Brain microvascular endothelial cell (primary cell): ENCODE measurements at regions not wholly inside any gene's neighbourhood (a gene's known extent, or its start where the extent isn't known, plus 50 kb on each side); places are given as distances from the start of the nearest gene placed in this dataset.
A peak's percentile ranks its signal among the peaks of the same experiment; 100 is the strongest.

Source experiments
- DNase-seq: peaks from one replicate; pipeline ENCODE4 v3.0.0-alpha.2; 2020
- H3K27ac ChIP-seq: fragments of 250-450 bp; sonication (Bioruptor Pico); 2 replicates; pipeline ENCODE4 v1.5.1; 2020; ENCODE audit warnings: mild to moderate bottlenecking, moderate library complexity
- H3K27me3 ChIP-seq: fragments of 250-450 bp; sonication (Bioruptor Pico); replicated peaks from 2 replicates; pipeline ENCODE4 v1.5.1; 2020; ENCODE audit warnings: mild to moderate bottlenecking
- H3K36me3 ChIP-seq: fragments of 250-450 bp; sonication (Bioruptor Pico); replicated peaks from 2 replicates; pipeline ENCODE4 v1.5.1; 2020; ENCODE audit warnings: mild to moderate bottlenecking
- H3K4me3 ChIP-seq: 2 replicates; pipeline ENCODE4 v1.5.1; 2011; ENCODE audit warnings: low read depth, mild to moderate bottlenecking, control low read depth, low read length, moderate library complexity
- CTCF ChIP-seq: IDR thresholded peaks from 2 replicates; pipeline ENCODE4 v1.5.1; 2011; ENCODE audit warnings: low read depth, mild to moderate bottlenecking, moderate library complexity, low read length, control low read depth, inconsistent platforms; ENCODE audit errors: missing control alignments
- in situ Hi-C: cut with HindIII; loops from 2 replicates; pipeline ENCODE4 v1.10.0; 2017; ENCODE audit warnings: low sequenced_read_pairs, low pct_ligation_motif_present

DNA sequence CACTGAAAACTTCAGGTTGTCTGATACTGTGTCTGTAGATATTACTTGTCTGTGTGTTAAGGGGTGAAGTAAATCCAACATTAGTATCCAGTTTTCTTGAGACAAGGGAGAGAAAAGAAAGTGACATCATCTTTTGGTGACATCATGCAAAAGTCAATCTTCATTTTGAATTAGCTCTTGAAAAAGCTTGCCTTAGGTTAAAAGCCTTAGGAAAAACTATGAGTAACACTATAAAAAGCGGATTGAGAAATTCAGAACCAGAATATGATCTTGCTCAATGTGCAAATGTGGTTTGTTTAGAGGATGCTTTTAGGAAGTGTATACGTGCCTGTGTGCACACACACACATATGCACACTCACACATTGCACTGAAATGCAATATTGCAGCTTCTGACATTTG lies 345.8 kb upstream of the CASK start:
- H3K4me3 ChIP-seq, result no peak overlapping the region
- no peak overlapping the region for H3K27ac ChIP-seq
- no peaks in the 10 kb centered on the region for H3K27me3 ChIP-seq
- in situ Hi-C loops, result no loop called here
- no peak for TF ChIP-seq CTCF
- no peaks in the 10 kb centered on the region for H3K36me3 ChIP-seq
- DNase-seq, result no peak

GRCh38 chrX:42260854-42261253 lies 337.5 kb upstream of the CASK start:
- in situ Hi-C loops, result no loop called here

GRCh38 chrX:42248226-42248625 lies 324.9 kb upstream of the CASK start:
- Histone ChIP-seq H3K27ac (no peak overlapping the region), H3K27me3 (no peaks in the 10 kb centered on the region), H3K4me3 (no peak overlapping the region), H3K36me3 (no peaks in the 10 kb centered on the region)
- in situ Hi-C loops, result no loop called here
- no peak for DNase-seq
- TF ChIP-seq CTCF, result no peak

More at GRCh38 chrX:42260854-42261253, 337.5 kb upstream of the CASK start:
- Histone ChIP-seq H3K36me3 (no peaks in the 10 kb centered on the region), H3K27ac (no peak overlapping the region), H3K4me3 (no peak overlapping the region), H3K27me3 (no peaks in the 10 kb centered on the region)
- no peak for DNase-seq
- TF ChIP-seq CTCF, result no peak

GRCh38 chrX:42247241-42247640 lies 323.9 kb upstream of the CASK start:
- DNase-seq, result peak; percentile 3
- Histone ChIP-seq H3K27me3 (no peaks in the 10 kb centered on the region), H3K27ac (no peak overlapping the region), H3K36me3 (no peaks in the 10 kb centered on the region), H3K4me3 (no peak overlapping the region)
- in situ Hi-C loops, result no loop called here
- TF ChIP-seq CTCF, result no peak

DNA sequence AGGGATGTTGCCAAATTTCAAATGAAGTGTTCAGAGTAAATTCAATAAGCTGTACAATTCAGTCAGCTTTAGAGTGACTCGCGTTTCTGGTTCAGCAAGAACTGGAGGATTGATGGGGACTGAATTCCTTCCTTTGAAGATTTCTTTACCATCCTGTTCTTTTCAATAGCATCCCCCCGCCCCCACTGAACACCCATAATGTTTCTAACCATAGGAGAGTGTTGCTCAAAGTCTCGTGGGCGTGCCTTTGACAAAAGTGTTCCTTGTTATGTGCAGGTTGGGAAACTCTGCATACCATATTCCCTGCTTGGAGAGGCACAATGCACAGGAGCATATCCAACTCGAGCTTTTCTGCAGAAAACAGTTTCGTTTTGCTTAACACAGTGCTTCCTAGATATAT lies 323.5 kb upstream of the CASK start:
- no peak for TF ChIP-seq CTCF
- no peaks in the 10 kb centered on the region for H3K27me3 ChIP-seq
- no peak for DNase-seq
- no peak overlapping the region for H3K4me3 ChIP-seq
- no peaks in the 10 kb centered on the region for H3K36me3 ChIP-seq
- in situ Hi-C loops, result no loop called here
- H3K27ac ChIP-seq, result no peak overlapping the region

DNA sequence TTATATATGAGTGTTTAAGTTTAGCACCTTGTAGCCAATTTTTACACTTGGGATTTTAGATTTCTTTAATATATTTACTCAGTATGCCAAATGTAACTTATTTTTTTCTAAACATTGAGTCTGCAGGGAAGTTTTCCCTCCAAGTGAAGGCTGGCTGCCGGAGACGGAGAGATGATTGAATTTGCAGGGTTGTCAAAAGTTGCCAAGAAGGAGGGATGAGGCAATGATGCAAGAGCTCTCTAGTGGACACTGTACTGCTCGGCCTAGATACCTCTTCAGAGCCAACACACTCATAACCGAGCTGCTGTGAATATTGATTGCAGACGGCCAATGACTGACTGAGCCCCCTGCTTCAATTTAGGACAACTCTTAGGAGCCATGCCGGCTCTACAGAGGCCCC lies 318.6 kb upstream of the CASK start:
- no peaks in the 10 kb centered on the region for H3K36me3 ChIP-seq
- DNase-seq, result no peak
- in situ Hi-C loops, result no loop called here
- H3K27me3 ChIP-seq, result no peaks in the 10 kb centered on the region
- no peak overlapping the region for H3K27ac ChIP-seq
- H3K4me3 ChIP-seq, result no peak overlapping the region
- no peak for TF ChIP-seq CTCF
